Hepatocyte (in vitro differentiated cells): ENCODE measurements at regions not wholly inside any gene's neighbourhood (a gene's known extent, or its start where the extent isn't known, plus 50 kb on each side); places are given as distances from the start of the nearest gene placed in this dataset.

Source experiments
- CTCF ChIP-seq: fragments of 200-600 bp; sonication (generic); IDR thresholded peaks from 2 replicates; pipeline ENCODE4 v1.5.1; 2016; ENCODE audit warnings: antibody characterized with exemption, mild to moderate bottlenecking; ENCODE audit not compliant: poor library complexity
- EZH2 ChIP-seq: fragments of 200-600 bp; sonication (generic); IDR thresholded peaks from 2 replicates; pipeline ENCODE4 v1.6.1; 2016; ENCODE audit warnings: antibody characterized with exemption, mild to moderate bottlenecking, borderline replicate concordance

- TF ChIP-seq CTCF, result no peak
- TF ChIP-seq EZH2, result no peak
Observed at GRCh38 chr4:83170952-83171399, 56.4 kb upstream of the PLAC8 start.
